WERI-Rb-1 (cell line): ENCODE measurements at regions not wholly inside any gene's neighbourhood (a gene's known extent, or its start where the extent isn't known, plus 50 kb on each side); places are given as distances from the start of the nearest gene placed in this dataset.

Experiments
- DNase-seq: peaks from one replicate; pipeline ENCODE4 v3.0.0-alpha.2; 2020
- H3K27ac ChIP-seq: fragments of 250-450 bp; sonication (Bioruptor Pico); 2 replicates; pipeline ENCODE4 v1.5.1; 2020; ENCODE audit warnings: mild to moderate bottlenecking, moderate library complexity
- H3K27me3 ChIP-seq: fragments of 250-450 bp; sonication (Bioruptor Pico); 2 replicates; pipeline ENCODE4 v1.5.1; 2021; ENCODE audit warnings: mild to moderate bottlenecking, low read depth, moderate library complexity; ENCODE audit not compliant: insufficient read depth, severe bottlenecking
- H3K36me3 ChIP-seq: fragments of 250-450 bp; sonication (Bioruptor Pico); 2 replicates; pipeline ENCODE4 v1.5.1; 2020; ENCODE audit warnings: mild to moderate bottlenecking, moderate library complexity
- H3K4me3 ChIP-seq: 2 replicates; pipeline ENCODE4 v1.5.1; 2011; ENCODE audit warnings: low read depth, mild to moderate bottlenecking, control low read depth, low read length
- H3K9me3 ChIP-seq: fragments of 250-450 bp; sonication (Bioruptor Pico); 2 replicates; pipeline ENCODE4 v1.5.1; 2021; ENCODE audit warnings: mild to moderate bottlenecking, moderate library complexity; ENCODE audit not compliant: severe bottlenecking
- CTCF ChIP-seq: IDR thresholded peaks from 2 replicates; pipeline ENCODE4 v1.5.1; 2011; ENCODE audit warnings: low read depth, mild to moderate bottlenecking, control low read depth, inconsistent platforms, low read length

GRCh38 chrX:94123062-94123461, 449.1 kb downstream of the FAM133A start:
- no peak for TF ChIP-seq CTCF
- Histone ChIP-seq H3K9me3 (no peaks in the 10 kb centered on the region), H3K4me3 (no peak overlapping the region), H3K27ac (no peak overlapping the region), H3K36me3 (no peaks in the 10 kb centered on the region), H3K27me3 (peaks cover 13% of the 10 kb centered on the region)
- no peak for DNase-seq

- peaks cover 32% of the 10 kb centered on the region for H3K27me3 ChIP-seq
- no peak overlapping the region for H3K27ac ChIP-seq
- no peak for DNase-seq
- no peak overlapping the region for H3K4me3 ChIP-seq
- no peaks in the 10 kb centered on the region for H3K9me3 ChIP-seq
- no peak for TF ChIP-seq CTCF
- H3K36me3 ChIP-seq = no peaks in the 10 kb centered on the region
Measured at GRCh38 chrX:94162971-94163370, 489.0 kb downstream of the FAM133A start.

- no peaks in the 10 kb centered on the region for H3K9me3 ChIP-seq
- peaks cover 34% of the 10 kb centered on the region for H3K27me3 ChIP-seq
- no peak overlapping the region for H3K4me3 ChIP-seq
- no peaks in the 10 kb centered on the region for H3K36me3 ChIP-seq
- DNase-seq = no peak
- H3K27ac ChIP-seq = no peak overlapping the region
- TF ChIP-seq CTCF = no peak
Measured at GRCh38 chrX:94178145-94178788, 504.3 kb downstream of the FAM133A start.

GRCh38 chrX:94204524-94204923, 530.5 kb downstream of the FAM133A start:
- peaks cover 24% of the 10 kb centered on the region for H3K27me3 ChIP-seq
- H3K4me3 ChIP-seq = no peak overlapping the region
- H3K9me3 ChIP-seq = no peaks in the 10 kb centered on the region
- no peaks in the 10 kb centered on the region for H3K36me3 ChIP-seq
- TF ChIP-seq CTCF = no peak
- H3K27ac ChIP-seq = no peak overlapping the region
- no peak for DNase-seq

GRCh38 chrX:94216738-94217137, 542.7 kb downstream of the FAM133A start:
- no peak for DNase-seq
- H3K27ac ChIP-seq = no peak overlapping the region
- H3K4me3 ChIP-seq = no peak overlapping the region
- peaks cover 22% of the 10 kb centered on the region for H3K27me3 ChIP-seq
- no peaks in the 10 kb centered on the region for H3K9me3 ChIP-seq
- H3K36me3 ChIP-seq = no peaks in the 10 kb centered on the region
- TF ChIP-seq CTCF = no peak

GRCh38 chrX:94252211-94252610, 578.2 kb downstream of the FAM133A start:
- no peak for DNase-seq
- H3K9me3 ChIP-seq = no peaks in the 10 kb centered on the region

More at GRCh38 chrX:94252211-94252610, 578.2 kb downstream of the FAM133A start:
- H3K36me3 ChIP-seq = no peaks in the 10 kb centered on the region
- H3K4me3 ChIP-seq = no peak overlapping the region
- H3K27ac ChIP-seq = no peak overlapping the region
- TF ChIP-seq CTCF = no peak
- no peaks in the 10 kb centered on the region for H3K27me3 ChIP-seq
